ENCODE measurements at regions not wholly inside any gene's neighbourhood (a gene's known extent, or its start where the extent isn't known, plus 50 kb on each side); places are given as distances from the start of the nearest gene placed in this dataset.

DNA sequence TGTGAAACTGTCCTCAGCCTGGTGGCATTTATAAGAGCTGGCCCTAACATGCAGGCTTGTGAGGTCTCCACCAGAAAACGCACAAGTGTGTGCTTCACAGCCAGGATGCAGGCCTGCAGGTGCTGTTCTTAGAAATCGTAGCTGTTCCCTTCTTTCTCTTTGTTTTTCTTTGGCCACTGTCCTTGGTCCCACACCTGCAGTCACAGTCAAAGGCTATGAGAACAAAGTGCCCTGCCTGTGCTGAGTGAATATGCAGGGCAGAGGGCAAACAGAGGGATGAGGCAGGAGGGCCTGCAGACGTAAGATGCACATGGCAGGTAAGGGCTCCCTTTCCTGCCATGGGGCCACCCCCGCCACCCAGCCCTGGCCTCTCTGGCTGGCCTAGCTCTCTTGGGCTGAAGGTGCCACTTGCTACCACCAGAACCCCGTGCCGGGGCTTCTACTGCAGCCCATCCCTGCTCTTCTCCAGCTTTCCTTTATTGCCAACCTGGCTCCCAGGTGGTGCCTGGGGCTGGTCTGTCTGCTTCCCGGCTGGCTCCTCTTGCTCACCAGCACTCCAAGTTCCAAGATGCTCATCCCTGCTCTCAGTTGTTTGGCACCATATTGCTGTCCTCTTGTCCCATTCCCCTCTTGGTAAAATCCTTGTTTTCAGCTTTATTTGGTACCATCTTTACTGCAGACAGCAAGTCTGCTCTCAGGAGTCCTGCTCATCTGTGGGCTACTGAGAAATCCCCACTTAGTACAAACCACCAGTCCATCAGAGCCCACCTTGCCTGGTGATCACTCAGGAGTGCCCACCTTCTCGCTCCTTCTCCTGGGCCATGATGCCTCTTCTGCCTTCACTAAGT, 308.1 kb upstream of the ZMIZ1 start:
- no peak overlapping the region for H3K27ac ChIP-seq (ENCODE audit: low read depth, low read length)
- no peak overlapping the region for H2AFZ ChIP-seq (ENCODE audit: low read depth, low read length, poor library complexity, severe bottlenecking)
- ChIA-PET POLR2A (no interaction called here), CTCF (no interaction called here), RAD21 (ENCODE audit: low non-redundant PET in 1 of 2, low total read pairs in 2 of 2, uncharacterized antibody in 2 of 2, unreplicated experiment in 2 of 2) (no interaction called here)
- intact Hi-C loops (cut with micrococcal nuclease): no loop called here
- H3K9ac ChIP-seq (ENCODE audit: low read length): no peak overlapping the region
- ATAC-seq (no peak), DNase-seq (ENCODE audit: low read depth, low spot score) (no peak)
- BruUV-seq (replicated peaks): no TSS peak
- H3K27me3 ChIP-seq (ENCODE audit: insufficient read depth, low read length): no peaks in the 10 kb centered on the region
- H3K4me3 ChIP-seq (replicated peaks in 1 of 2; ENCODE audit: low read depth in 1 of 2, low read length in 2 of 2): no peak overlapping the region
- H3K79me2 ChIP-seq (ENCODE audit: insufficient read depth, low read length): no peaks in the 10 kb centered on the region
- H3K36me3 ChIP-seq (ENCODE audit: control insufficient read depth in 1 of 2, insufficient read depth in 2 of 2, low read length in 2 of 2): no peaks in the 10 kb centered on the region
- no peaks in the 10 kb centered on the region for H4K20me1 ChIP-seq (ENCODE audit: insufficient read depth)
- H3K9me2 ChIP-seq (ENCODE audit: insufficient read depth): no peaks in the 10 kb centered on the region
- TF ChIP-seq EGR1 (IDR thresholded peaks at IDR 0.05; ENCODE audit: low read depth) (no peak), ELF1 (IDR thresholded peaks at IDR 0.05; ENCODE audit: borderline replicate concordance, low read depth) (no peak), CBX3 (IDR thresholded peaks at IDR 0.05; ENCODE audit: low read depth) (no peak), REST (IDR thresholded peaks at IDR 0.05; ENCODE audit: low read depth) (no peak), ZNF274 (IDR thresholded peaks at IDR 0.05; ENCODE audit: low read depth, low read length) (no peak), SRF (IDR thresholded peaks at IDR 0.05; ENCODE audit: low read depth) (no peak), ZFX (IDR thresholded peaks at IDR 0.05) (no peak), JUND (IDR thresholded peaks at IDR 0.05) (no peak), EZH2phosphoT487 (IDR thresholded peaks at IDR 0.05; ENCODE audit: borderline replicate concordance) (no peak), FOSL1 (IDR thresholded peaks at IDR 0.05; ENCODE audit: low read depth) (no peak), POLR2A (IDR thresholded peaks at IDR 0.05; ENCODE audit: borderline replicate concordance, extremely low read depth, insufficient read depth, insufficient read length) (no peak), RAD21 (IDR thresholded peaks at IDR 0.05; ENCODE audit: low read depth) (no peak), CEBPB (IDR thresholded peaks at IDR 0.05; ENCODE audit: low read depth) (no peak), EZH2 (IDR thresholded peaks at IDR 0.05) (no peak)
- TF ChIP-seq, protein P1, sequence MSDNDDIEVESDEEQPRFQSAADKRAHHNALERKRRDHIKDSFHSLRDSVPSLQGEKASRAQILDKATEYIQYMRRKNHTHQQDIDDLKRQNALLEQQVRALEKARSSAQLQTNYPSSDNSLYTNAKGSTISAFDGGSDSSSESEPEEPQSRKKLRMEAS (IDR thresholded peaks at IDR 0.05): no peak
- TF ChIP-seq, protein P2, sequence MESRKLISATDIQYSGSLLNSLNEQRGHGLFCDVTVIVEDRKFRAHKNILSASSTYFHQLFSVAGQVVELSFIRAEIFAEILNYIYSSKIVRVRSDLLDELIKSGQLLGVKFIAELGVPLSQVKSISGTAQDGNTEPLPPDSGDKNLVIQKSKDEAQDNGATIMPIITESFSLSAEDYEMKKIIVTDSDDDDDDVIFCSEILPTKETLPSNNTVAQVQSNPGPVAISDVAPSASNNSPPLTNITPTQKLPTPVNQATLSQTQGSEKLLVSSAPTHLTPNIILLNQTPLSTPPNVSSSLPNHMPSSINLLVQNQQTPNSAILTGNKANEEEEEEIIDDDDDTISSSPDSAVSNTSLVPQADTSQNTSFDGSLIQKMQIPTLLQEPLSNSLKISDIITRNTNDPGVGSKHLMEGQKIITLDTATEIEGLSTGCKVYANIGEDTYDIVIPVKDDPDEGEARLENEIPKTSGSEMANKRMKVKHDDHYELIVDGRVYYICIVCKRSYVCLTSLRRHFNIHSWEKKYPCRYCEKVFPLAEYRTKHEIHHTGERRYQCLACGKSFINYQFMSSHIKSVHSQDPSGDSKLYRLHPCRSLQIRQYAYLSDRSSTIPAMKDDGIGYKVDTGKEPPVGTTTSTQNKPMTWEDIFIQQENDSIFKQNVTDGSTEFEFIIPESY (IDR thresholded peaks at IDR 0.05; ENCODE audit: extremely low read depth, insufficient replicate concordance, low read length): no peak
- H3K9me3 ChIP-seq (ENCODE audit: control insufficient read depth in 1 of 2, insufficient read depth in 1 of 2, low read depth in 1 of 2, low read length in 2 of 2): no peaks in the 10 kb centered on the region
- no peak overlapping the region for H3K4me2 ChIP-seq (ENCODE audit: low read length)
- peaks cover 11 to 21% of the 10 kb centered on the region in 2 experiments; a peak in 3 of 4 replicates for H3K4me1 ChIP-seq (ENCODE audit: control insufficient read depth in 1 of 2, insufficient read depth in 2 of 2, low read length in 2 of 2)

All from HCT116 (cell line).